GM19397 (cell line): ENCODE measurements at regions not wholly inside any gene's neighbourhood (a gene's known extent, or its start where the extent isn't known, plus 50 kb on each side); places are given as distances from the start of the nearest gene placed in this dataset.

Source experiments
- ATAC-seq: cut with Tn5 transposase; IDR thresholded peaks from one replicate; pipeline ENCODE4 v1.9.1; 2021; ENCODE audit warnings: mild to moderate bottlenecking, moderate library complexity; ENCODE audit not compliant: unreplicated experiment

DNA sequence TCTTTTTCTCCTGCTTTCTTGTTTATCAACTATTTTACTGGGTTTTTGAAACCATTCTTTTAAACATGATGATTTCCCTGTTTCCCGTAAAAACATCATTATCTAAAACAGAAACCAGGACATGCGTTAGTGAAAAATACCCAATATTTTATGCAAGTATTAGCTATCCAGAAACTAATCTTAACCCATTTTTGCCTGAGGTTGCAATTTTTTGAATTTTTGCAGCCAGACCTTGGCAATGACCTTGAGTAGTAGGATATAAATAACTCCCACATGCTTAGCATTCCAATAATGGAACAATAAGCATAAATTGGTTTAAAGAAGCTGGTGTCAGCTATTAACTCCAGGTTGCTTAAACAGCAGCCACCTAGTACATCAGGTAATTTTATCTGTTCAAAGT lies 308.9 kb upstream of the ANO3 start:
- no peak for ATAC-seq

DNA sequence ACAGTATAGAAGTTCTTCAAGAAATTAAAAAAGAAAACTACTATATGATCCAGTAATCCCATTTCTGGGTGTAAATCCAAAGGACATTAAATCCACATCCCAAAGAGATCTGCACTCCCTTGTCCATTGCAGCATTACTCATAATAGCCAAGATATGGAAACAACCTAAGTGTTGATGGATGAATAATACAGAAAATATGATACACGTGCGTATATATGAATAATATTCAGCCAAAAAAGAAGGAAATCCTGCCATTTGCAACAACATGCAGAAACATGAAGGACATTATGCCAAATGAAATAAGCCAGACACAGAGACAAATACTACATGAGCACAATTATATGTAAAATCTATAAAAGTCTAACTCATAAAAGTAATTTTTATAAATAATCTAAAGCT lies 306.3 kb upstream of the ANO3 start:
- ATAC-seq = no peak

GRCh38 chr11:26026078-26026477 lies 305.9 kb upstream of the ANO3 start:
- ATAC-seq = no peak

- no peak for ATAC-seq
Measured at GRCh38 chr11:26027887-26028286, 304.0 kb upstream of the ANO3 start.

DNA sequence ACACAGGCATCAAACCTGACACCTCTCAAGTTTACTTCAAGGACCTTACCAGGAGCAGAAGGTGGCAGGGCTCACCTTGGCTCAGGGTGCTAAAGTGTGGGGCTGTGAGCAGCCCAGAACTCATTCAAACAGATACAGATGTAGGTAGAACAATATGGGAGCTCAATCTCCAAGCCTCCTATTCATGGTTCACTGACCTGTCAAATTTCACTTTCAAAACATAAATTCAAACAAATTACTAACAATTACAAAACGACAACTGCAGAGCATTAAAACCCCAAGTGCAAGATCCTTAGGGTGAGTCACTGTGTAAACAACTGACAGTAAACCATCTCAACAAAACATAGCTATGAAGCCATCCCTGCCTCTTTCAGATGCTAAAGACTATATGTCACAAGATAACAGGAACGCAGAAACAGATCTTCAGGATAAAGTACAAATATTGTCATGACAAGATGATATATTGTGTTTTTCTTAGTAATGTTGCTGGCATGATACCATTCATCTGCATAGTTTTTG lies 303.5 kb upstream of the ANO3 start:
- ATAC-seq = no peak

DNA sequence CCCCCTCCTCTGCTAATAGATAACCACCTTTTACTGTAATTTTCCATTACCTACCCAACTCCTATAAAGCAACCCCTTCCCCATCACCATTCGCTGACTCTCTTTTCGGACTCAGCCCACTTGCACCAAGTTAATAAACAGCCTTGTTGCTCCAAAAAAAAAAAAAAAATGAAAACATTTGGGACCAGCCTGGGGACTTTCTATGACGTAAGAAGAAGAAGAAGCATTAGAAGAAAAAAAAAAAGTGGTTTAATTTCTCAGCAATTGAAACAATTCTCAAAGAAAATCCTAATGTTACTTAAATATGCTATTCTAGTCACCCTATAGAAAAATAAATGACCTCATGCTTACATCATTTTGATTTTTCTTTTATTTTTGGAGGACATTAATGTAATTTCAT lies 301.5 kb upstream of the ANO3 start:
- ATAC-seq = no peak

DNA sequence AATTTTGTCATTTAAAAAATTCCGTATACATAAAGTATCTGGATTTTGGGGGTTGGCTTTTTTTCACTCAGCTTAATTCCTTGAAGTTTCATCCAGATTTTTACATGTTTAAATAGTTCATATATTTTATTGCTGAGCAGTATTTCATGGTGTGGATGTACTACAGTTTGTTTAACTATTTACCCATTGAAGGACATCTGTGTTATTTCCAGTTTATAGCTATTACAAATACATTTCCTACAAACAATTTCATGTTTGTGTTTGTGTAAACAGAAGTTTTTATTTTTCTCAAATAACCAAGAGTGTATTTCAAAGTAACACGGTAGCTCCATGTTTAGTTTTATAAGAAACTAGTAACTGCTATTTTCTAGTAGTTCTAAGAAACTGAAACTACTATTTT lies 299.7 kb upstream of the ANO3 start:
- no peak for ATAC-seq

DNA sequence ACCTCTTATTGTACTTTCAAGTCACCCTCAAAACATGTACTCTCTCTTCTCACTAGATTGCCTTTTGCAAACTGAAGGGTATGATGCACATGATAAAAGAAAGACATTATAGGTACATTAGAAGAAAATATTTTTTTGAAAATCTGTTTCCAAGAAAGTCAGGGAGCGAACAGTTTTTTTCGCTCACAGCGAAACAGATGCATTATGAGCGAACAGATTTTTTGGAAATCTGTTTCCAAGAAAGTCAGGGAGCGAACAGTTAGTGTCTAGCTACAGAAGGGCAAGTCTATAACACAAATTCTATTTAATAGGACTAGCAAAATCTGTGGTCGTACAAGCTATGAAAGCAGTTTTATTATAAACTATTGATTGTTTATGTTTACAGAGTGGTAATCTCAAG lies 296.2 kb upstream of the ANO3 start:
- no peak for ATAC-seq

GRCh38 chr11:26037716-26038115 lies 294.2 kb upstream of the ANO3 start:
- no peak for ATAC-seq

DNA sequence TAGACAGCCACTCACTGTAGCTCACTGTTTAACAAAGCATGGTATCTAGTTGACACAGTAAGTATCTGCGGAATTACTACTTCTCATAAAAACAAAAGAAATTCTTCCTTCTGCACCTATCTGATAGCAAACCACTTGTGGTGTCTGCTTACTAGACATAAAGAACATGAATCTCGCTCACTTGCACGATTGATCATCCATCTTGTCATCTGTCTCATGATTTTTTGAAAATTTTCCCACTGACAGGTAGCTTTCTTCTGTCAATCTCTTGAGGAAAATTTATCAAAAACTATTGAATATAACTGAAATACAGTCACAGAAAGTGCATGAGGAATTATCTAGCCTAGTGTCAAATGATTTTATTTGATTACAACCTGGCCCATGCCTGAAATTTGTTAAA lies 291.6 kb upstream of the ANO3 start:
- no peak for ATAC-seq

DNA sequence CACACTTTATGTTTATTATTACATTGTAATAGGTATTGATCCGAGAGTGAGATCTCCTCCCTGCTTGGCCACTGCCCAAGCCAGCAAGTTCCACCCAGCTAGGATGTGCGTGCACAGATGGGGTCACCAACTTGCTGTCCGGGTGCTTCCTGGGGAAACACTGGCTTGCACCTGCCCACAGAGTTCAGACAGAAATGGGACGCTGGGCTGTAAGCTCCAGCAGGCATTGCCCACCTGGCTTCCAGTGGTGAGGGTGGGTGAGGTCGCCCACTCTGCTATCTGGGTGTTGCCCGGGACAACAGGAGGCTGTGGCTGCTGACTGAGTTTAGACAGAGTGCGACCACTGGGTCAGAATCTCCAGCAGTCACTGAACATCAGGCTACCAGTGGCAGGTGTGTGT lies 289.8 kb upstream of the ANO3 start:
- ATAC-seq = no peak

DNA sequence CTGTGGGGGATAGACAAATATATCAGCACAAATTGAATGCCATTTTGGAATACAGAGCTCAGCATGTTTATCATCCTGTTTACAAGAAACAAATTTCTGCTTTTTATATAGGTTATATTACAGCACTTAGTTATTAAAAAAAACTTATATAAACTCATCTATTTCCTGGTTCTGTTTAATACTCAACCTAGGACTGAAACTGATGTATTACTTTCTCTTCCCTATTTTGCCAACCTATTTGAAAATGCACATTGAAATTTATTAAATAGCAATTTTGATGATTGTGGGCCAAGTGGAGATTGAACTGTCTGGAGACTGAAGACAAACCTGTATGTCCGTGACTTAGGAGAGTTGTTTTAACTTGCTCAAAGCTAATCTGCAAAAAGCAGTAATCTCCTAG lies 288.3 kb upstream of the ANO3 start:
- ATAC-seq = peak; percentile 51

DNA sequence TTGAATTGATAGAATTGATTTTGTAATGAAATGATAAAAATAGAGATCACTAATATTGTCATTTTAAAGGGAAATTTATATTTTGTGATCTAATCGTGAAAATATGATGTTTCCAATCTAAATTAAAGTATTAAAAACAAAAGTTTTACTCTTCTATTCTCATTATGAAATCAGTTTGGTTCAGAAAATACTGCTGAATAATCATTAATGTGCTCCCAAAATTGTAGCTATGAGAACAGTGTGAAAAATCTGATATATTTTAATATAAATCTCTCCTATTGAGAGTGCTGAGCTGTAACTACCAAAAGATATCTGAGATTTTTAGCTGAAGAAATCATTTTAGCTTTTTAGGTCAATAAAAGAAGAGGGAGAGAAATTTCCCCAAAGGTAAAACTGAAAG lies 287.5 kb upstream of the ANO3 start:
- ATAC-seq = no peak

- no peak for ATAC-seq
Measured at GRCh38 chr11:26045082-26045481, 286.8 kb upstream of the ANO3 start.

- no peak for ATAC-seq
Measured at GRCh38 chr11:26048271-26048670, 283.7 kb upstream of the ANO3 start.

DNA sequence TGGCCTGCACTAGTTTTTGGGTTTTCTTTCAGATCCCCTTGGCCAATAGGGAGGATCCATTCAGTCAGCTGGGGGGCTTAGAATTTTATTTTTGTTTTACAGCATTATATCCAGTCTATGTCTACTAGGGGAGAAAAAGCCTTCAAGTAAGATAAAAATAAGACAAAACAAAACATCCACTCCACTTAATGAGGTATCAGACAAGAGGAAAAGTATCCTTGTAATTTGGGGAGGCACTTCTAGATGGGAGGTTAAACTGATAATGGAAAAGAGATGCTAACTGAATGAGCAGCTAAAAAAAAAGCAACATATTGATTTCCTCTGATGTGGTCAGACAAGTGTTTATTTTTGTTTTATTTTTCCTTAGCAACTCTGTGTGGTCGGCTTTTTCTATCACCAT lies 278.0 kb upstream of the ANO3 start:
- ATAC-seq = no peak

DNA sequence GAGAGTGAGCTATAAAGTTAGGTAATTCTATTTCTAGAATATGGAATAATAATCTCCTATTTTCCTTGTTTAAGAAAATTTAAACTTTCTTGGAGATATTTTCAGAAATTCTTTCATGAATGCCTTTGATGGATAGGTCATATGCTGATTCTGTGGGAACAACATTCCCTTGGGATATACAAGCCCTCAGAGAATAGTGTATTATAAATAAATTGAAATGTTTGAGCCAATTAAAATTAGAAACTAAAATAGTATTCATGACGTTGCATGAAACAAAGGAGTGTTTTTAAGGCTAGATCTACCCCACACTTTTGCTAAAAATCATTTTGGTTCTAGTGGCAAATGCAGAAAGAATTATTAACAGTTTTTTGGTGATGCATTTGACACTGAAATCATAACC lies 269.3 kb upstream of the ANO3 start:
- no peak for ATAC-seq

DNA sequence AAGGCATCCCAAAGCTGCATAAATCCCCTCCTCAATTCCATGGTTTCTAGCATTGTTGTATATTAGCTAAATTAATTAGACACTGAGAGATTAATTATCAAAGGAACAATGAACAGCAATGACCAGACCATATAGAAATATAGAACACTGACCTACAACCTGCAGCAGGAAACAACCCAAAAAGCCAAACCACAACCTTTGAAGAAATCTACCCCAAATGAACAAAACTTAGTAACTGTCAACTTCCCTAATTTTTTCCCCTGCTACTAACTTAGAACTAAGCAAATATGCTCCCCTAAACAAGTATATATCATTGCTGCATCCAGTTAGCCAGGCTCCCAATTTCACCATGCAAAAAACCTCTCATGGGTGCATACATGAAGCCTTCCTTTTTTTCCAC lies 268.0 kb upstream of the ANO3 start:
- ATAC-seq = no peak

DNA sequence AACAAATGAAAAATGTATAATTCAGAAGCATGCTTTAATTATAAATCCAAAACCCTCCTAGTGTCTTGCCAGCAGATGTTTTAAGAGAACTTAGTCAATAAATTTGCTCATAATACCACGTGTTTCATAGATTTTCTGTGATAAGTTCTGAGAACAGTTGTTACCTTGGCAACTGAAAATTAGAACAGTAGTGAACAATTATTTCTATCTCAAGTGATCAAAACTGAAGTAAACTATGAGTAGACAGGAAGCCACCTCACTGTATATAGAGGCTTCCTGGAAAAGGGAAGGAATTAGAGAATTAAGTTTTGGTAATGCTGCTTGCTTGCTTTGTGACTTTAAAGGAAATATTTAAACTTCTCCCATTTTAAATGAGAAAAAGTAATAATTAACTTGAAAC lies 266.0 kb upstream of the ANO3 start:
- no peak for ATAC-seq

- ATAC-seq = no peak
Measured at GRCh38 chr11:26070714-26071380, 261.1 kb upstream of the ANO3 start.

DNA sequence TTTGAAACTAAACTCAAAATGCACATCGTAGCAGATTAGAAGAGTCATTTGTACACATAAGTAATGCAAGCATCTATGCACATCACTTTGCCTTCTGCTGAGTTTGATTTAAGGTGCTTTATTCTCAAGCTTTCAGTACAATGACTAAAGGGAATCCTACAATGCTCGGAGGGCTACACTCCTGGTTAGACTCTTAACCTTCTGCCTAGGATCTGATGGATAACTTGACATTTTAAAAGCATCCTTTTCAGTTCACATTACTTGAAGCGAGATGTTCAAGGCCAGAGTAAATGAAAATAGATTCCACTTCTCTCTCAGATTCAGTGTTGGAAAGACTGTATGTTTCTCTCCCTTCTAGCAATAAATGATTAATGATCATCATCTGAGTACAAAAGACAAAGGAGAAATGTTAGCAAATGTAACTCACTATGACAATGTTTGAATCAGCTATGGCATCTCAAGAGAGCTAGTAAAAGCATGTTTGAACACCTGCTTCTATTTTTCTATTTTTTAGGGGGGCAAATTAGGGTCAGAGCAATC lies 259.2 kb upstream of the ANO3 start:
- no peak for ATAC-seq

DNA sequence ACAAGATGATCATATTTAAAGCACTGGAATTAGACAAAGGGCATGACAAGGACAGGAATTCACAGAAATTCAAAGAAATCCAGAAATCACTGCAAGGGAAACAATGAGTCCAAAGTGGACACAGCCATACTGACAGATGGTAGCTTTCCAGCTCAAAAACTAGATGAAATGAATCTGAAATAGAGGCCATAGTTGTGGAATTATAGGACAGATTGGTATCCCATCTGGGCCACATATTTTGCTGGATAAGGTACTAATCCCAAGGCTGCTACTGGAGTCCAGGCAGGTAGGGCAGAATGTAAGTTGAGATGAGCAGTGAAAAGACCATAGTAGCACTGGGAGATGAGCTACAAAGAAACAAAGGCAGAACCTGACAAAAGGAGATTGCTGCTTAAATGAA lies 258.3 kb upstream of the ANO3 start:
- ATAC-seq = no peak
